ENCODE measurements at regions not wholly inside any gene's neighbourhood (a gene's known extent, or its start where the extent isn't known, plus 50 kb on each side); places are given as distances from the start of the nearest gene placed in this dataset.

GRCh38 chr5:143685246-143685815 is 126.6 kb upstream of the HMHB1 start (continued):
- no peak for TF ChIP-seq ZNF532 (CRISPR knock-in tag; IDR thresholded peaks at IDR 0.05; ENCODE audit: borderline replicate concordance)
- TF ChIP-seq MAX (CRISPR knock-in tag; IDR thresholded peaks at IDR 0.05) = no peak

GRCh38 chr5:143683459-143683858 is 128.5 kb upstream of the HMHB1 start:
- no peak overlapping the region for H3K27ac Mint-ChIP-seq
- DNase-seq (ENCODE audit: low spot score) = no peak
- CTCF ChIA-PET = interaction anchor here (0.9 kb wide), 1 partner anchor 459 kb away, joined by 3 read pairs; no protein-coding TSS in a partner anchor
- no peak overlapping the region for H3K4me3 Mint-ChIP-seq
- H3K36me3 Mint-ChIP-seq = no peaks in the 10 kb centered on the region
- TF ChIP-seq GABPB1 (CRISPR knock-in tag; IDR thresholded peaks at IDR 0.05) (peak; percentile 95), FOXK1 (CRISPR knock-in tag; IDR thresholded peaks at IDR 0.05) (no peak)
- POLR2A ChIA-PET = interaction anchor here (0.6 kb wide), 1 partner anchor 322 kb away, joined by 3 read pairs; no protein-coding TSS in a partner anchor
- H3K9me3 Mint-ChIP-seq = no peaks in the 10 kb centered on the region
- no peaks in the 10 kb centered on the region for H3K27me3 Mint-ChIP-seq (ENCODE audit: low read depth)
- no peaks in the 10 kb centered on the region for H3K4me1 Mint-ChIP-seq
- no peak for ATAC-seq

- H3K4me1 Mint-ChIP-seq = no peaks in the 10 kb centered on the region
- POLR2A ChIA-PET = no interaction called here
- no peak overlapping the region for H3K27ac Mint-ChIP-seq
- no peak for ATAC-seq
- TF ChIP-seq E2F5 (CRISPR knock-in tag; IDR thresholded peaks at IDR 0.05) (no peak), ZNF138 (CRISPR knock-in tag; conservative IDR thresholded peaks at IDR 0.05) (no peak), ELF4 (CRISPR knock-in tag; IDR thresholded peaks at IDR 0.05; ENCODE audit: low read depth) (no peak), PREB (CRISPR knock-in tag; IDR thresholded peaks at IDR 0.05; ENCODE audit: borderline replicate concordance) (no peak), ZBTB43 (CRISPR knock-in tag; IDR thresholded peaks at IDR 0.05) (no peak), ZBTB21 (CRISPR knock-in tag; IDR thresholded peaks at IDR 0.05; ENCODE audit: borderline replicate concordance) (no peak), TEAD1 (CRISPR knock-in tag; IDR thresholded peaks at IDR 0.05) (no peak), RELA (CRISPR knock-in tag; IDR thresholded peaks at IDR 0.05; ENCODE audit: borderline replicate concordance) (no peak), ATF3 (CRISPR knock-in tag; conservative IDR thresholded peaks at IDR 0.05) (no peak), MYBL2 (CRISPR knock-in tag; IDR thresholded peaks at IDR 0.05) (no peak), JUN (CRISPR knock-in tag; IDR thresholded peaks at IDR 0.05) (no peak), MXD4 (CRISPR knock-in tag; IDR thresholded peaks at IDR 0.05; ENCODE audit: borderline replicate concordance) (no peak)
- no peak overlapping the region for H3K4me3 Mint-ChIP-seq
- DNase-seq (ENCODE audit: low spot score) = no peak
- H3K36me3 Mint-ChIP-seq = no peaks in the 10 kb centered on the region
- H3K9me3 Mint-ChIP-seq = no peaks in the 10 kb centered on the region
- no peaks in the 10 kb centered on the region for H3K27me3 Mint-ChIP-seq (ENCODE audit: low read depth)
- CTCF ChIA-PET = interaction anchor here (0.9 kb wide), 1 partner anchor 459 kb away, joined by 3 read pairs; no protein-coding TSS in a partner anchor
Measured at GRCh38 chr5:143682929-143683386, 129.0 kb upstream of the HMHB1 start.
